Neural progenitor cell (in vitro differentiated cells): ENCODE measurements at regions not wholly inside any gene's neighbourhood (a gene's known extent, or its start where the extent isn't known, plus 50 kb on each side); places are given as distances from the start of the nearest gene placed in this dataset.
A peak's percentile ranks its signal among the peaks of the same experiment; 100 is the strongest.

Experiments
- DNase-seq: peaks from one replicate; pipeline ENCODE4 v3.0.0-alpha.2; 2016; ENCODE audit warnings: low spot score
- H2AFZ ChIP-seq: fragments of 200-600 bp; sonication (generic); replicated peaks from 2 replicates; pipeline ENCODE4 v1.6.1; 2016; ENCODE audit warnings: antibody characterized with exemption
- H3F3A ChIP-seq: fragments of 200-600 bp; sonication (generic); 2 replicates; pipeline ENCODE4 v1.6.1; 2016; ENCODE audit warnings: antibody characterized with exemption, low read depth
- H3K27ac ChIP-seq: fragments of 200-600 bp; sonication (generic); 2 replicates; pipeline ENCODE4 v1.5.1; 2016; ENCODE audit warnings: mild to moderate bottlenecking
- H3K27me3 ChIP-seq: fragments of 200-600 bp; sonication (generic); 2 replicates; pipeline ENCODE4 v1.6.1; 2016; ENCODE audit warnings: mild to moderate bottlenecking, moderate library complexity
- H3K36me3 ChIP-seq: fragments of 200-600 bp; sonication (generic); 2 replicates; pipeline ENCODE4 v1.5.1; 2016
- H3K4me1 ChIP-seq: fragments of 200-600 bp; sonication (generic); 2 replicates; pipeline ENCODE4 v1.6.1; 2016; ENCODE audit warnings: mixed run types
- H3K4me2 ChIP-seq: fragments of 200-600 bp; sonication (generic); 2 replicates; pipeline ENCODE4 v1.6.1; 2016
- H3K4me3 ChIP-seq: fragments of 200-600 bp; sonication (generic); 2 replicates; pipeline ENCODE4 v1.5.1; 2016
- H3K79me2 ChIP-seq: fragments of 200-600 bp; sonication (generic); 2 replicates; pipeline ENCODE4 v1.6.1; 2016; ENCODE audit warnings: low read depth
- H3K9ac ChIP-seq: fragments of 200-600 bp; sonication (generic); 2 replicates; pipeline ENCODE4 v1.6.1; 2016
- H3K9me3 ChIP-seq: fragments of 200-600 bp; sonication (generic); 2 replicates; pipeline ENCODE4 v1.5.1; 2016; ENCODE audit warnings: low read depth
- H4K20me1 ChIP-seq: fragments of 200-600 bp; sonication (generic); 2 replicates; pipeline ENCODE4 v1.6.1; 2016; ENCODE audit warnings: low read depth
- H3K27ac Mint-ChIP-seq: 3 replicates; pipeline ENCODE4 v1.8.0; 2021; ENCODE audit warnings: mixed read lengths
- H3K27me3 Mint-ChIP-seq: 2 replicates; pipeline ENCODE4 v1.8.0; 2022; ENCODE audit warnings: low read depth, mild to moderate bottlenecking, inconsistent platforms, moderate library complexity, mixed read lengths; ENCODE audit not compliant: insufficient read depth
- H3K36me3 Mint-ChIP-seq: 3 replicates; pipeline ENCODE4 v1.8.0; 2021; ENCODE audit warnings: mixed read lengths
- H3K4me1 Mint-ChIP-seq: 3 replicates; pipeline ENCODE4 v1.8.0; 2021; ENCODE audit warnings: mixed read lengths
- H3K4me3 Mint-ChIP-seq: 3 replicates; pipeline ENCODE4 v1.8.0; 2021; ENCODE audit warnings: mild to moderate bottlenecking, moderate library complexity, mixed read lengths
- H3K9me3 Mint-ChIP-seq: 3 replicates; pipeline ENCODE4 v1.8.0; 2020; ENCODE audit warnings: mixed read lengths
- CTCF ChIP-seq: fragments of 200-600 bp; sonication (generic); IDR thresholded peaks from 2 replicates; pipeline ENCODE4 v1.5.1; 2017; ENCODE audit warnings: antibody characterized with exemption, mild to moderate bottlenecking
- EZH2 ChIP-seq: fragments of 200-600 bp; sonication (generic); IDR thresholded peaks from 2 replicates; pipeline ENCODE4 v1.6.1; 2017; ENCODE audit warnings: antibody characterized with exemption, mild to moderate bottlenecking, moderate library complexity
- EZH2phosphoT487 ChIP-seq: fragments of 200-600 bp; sonication (generic); IDR thresholded peaks from 2 replicates; pipeline ENCODE4 v1.6.1; 2017; ENCODE audit warnings: antibody characterized with exemption

DNA sequence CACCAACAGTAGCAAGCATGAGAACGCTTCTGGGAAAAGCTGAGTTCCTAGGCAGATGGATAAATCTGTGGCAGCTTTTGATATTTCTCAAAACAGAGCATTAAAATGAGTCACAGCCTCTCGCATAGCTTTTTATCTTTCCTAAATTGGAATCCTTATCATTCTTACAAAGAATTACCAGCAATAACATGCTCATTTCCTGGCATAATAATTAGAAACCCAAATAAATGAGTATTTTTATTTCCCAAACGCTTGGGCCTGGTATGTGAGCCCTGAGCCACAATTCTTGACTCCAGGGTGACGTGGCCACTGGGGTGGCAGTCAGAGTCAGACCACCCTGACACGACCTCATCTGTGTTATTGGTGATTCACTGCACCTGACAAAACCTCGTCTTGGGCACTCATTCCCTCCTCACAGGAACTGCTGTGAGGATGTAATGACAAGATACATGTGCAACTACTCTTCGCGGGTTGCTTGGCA lies 210.7 kb downstream of the ARL4C start:
- H3K27me3 Mint-ChIP-seq, result peaks cover 7% of the 10 kb centered on the region
- H3F3A ChIP-seq, result no peaks in the 10 kb centered on the region
- H4K20me1 ChIP-seq, result no peaks in the 10 kb centered on the region
- no peaks in the 10 kb centered on the region for H3K79me2 ChIP-seq
- peak overlapping the region; percentile 35 for H3K4me2 ChIP-seq
- no peak for TF ChIP-seq EZH2
- no peak for TF ChIP-seq CTCF
- TF ChIP-seq EZH2phosphoT487, result no peak
- H3K4me3 Mint-ChIP-seq, result no peak overlapping the region
- DNase-seq, result no peak
- H3K9me3 ChIP-seq, result no peaks in the 10 kb centered on the region
- no peaks in the 10 kb centered on the region for H3K36me3 Mint-ChIP-seq
- peaks cover 26% of the 10 kb centered on the region for H3K4me1 ChIP-seq
- no peaks in the 10 kb centered on the region for H3K36me3 ChIP-seq
- peaks cover 9% of the 10 kb centered on the region for H3K9me3 Mint-ChIP-seq
- H3K4me1 Mint-ChIP-seq, result peaks cover 35% of the 10 kb centered on the region
- no peak overlapping the region for H3K4me3 ChIP-seq
- H3K9ac ChIP-seq, result no peak overlapping the region
- no peak overlapping the region for H2AFZ ChIP-seq
- no peak overlapping the region for H3K27ac ChIP-seq
- no peaks in the 10 kb centered on the region for H3K27me3 ChIP-seq
- no peak overlapping the region for H3K27ac Mint-ChIP-seq

DNA sequence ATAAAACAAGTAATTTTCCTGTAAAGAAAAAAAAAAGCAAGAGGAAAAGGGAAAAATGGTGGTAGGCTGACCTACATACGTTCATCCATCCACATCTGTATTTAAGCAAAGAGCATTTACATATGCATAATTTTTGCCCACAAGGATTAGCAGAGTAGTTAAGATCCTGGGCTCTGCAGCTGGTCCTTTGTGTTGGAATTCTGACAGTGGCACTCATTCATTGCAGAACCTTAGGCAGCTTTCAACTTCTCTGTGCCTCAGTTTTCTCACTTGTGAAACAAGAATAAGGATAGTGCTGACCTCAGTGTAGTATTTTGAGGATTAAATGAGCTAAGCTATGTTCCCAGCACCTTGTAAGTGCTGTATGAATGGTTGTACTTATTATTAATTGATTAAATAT lies 211.3 kb downstream of the ARL4C start:
- TF ChIP-seq CTCF (no peak), EZH2 (no peak), EZH2phosphoT487 (no peak)
- H3K27ac Mint-ChIP-seq, result no peak overlapping the region

DNA sequence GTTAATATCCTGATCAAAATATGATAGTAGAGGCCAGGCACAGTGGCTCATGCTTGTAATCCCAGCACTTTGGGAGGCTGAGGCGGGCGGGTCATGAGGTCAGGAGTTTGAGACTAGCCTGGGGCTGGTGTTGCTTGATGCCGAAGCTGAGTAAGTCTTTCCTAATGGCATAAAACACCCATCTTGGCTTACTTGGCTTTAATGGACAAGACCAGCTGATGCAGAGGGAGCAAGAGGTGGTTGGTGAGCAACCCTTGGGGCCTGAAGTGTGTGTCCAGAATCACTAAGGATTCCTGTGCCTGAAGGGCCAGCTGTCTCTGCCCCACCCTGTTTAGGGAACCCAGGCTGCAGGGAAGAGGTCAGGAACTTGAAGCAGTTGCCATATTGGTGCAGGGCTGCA lies 217.2 kb downstream of the ARL4C start:
- Histone ChIP-seq H3K4me3 (no peak overlapping the region), H2AFZ (no peak overlapping the region), H3K9me3 (no peaks in the 10 kb centered on the region), H3K79me2 (no peaks in the 10 kb centered on the region), H3K27me3 (no peaks in the 10 kb centered on the region), H3F3A (peaks cover 7% of the 10 kb centered on the region), H3K9ac (no peak overlapping the region), H3K27ac (no peak overlapping the region), H3K36me3 (no peaks in the 10 kb centered on the region), H3K4me2 (no peak overlapping the region), H3K4me1 (peaks cover 15% of the 10 kb centered on the region), H4K20me1 (no peaks in the 10 kb centered on the region)
- no peak for DNase-seq
- Mint-ChIP-seq H3K27ac (no peak overlapping the region), H3K36me3 (peaks cover 4% of the 10 kb centered on the region), H3K4me1 (peaks cover 16% of the 10 kb centered on the region), H3K9me3 (peaks cover 32% of the 10 kb centered on the region), H3K27me3 (peaks cover 3% of the 10 kb centered on the region), H3K4me3 (no peak overlapping the region)
- TF ChIP-seq EZH2phosphoT487, result no peak
- no peak for TF ChIP-seq EZH2
- no peak for TF ChIP-seq CTCF

More for the DNA sequence above, 211.3 kb downstream of the ARL4C start:
- no peak overlapping the region for H2AFZ ChIP-seq
- Mint-ChIP-seq H3K27me3 (peaks cover 7% of the 10 kb centered on the region), H3K36me3 (no peaks in the 10 kb centered on the region), H3K9me3 (peaks cover 14% of the 10 kb centered on the region), H3K4me3 (no peak overlapping the region), H3K4me1 (peaks cover 33% of the 10 kb centered on the region)
- H3F3A ChIP-seq, result no peaks in the 10 kb centered on the region
- H4K20me1 ChIP-seq, result no peaks in the 10 kb centered on the region
- no peaks in the 10 kb centered on the region for H3K79me2 ChIP-seq
- H3K4me1 ChIP-seq, result peaks cover 26% of the 10 kb centered on the region
- H3K27me3 ChIP-seq, result no peaks in the 10 kb centered on the region
- H3K9ac ChIP-seq, result no peak overlapping the region
- no peak overlapping the region for H3K4me3 ChIP-seq
- peak overlapping the region; percentile 35 for H3K4me2 ChIP-seq
- H3K27ac ChIP-seq, result no peak overlapping the region
- H3K9me3 ChIP-seq, result no peaks in the 10 kb centered on the region
- DNase-seq, result peak; percentile 39
- no peaks in the 10 kb centered on the region for H3K36me3 ChIP-seq
